Embryonic facial prominence (tissue), 1 donor: ENCODE measurements at regions not wholly inside any gene's neighbourhood (a gene's known extent, or its start where the extent isn't known, plus 50 kb on each side); places are given as distances from the start of the nearest gene placed in this dataset.

ENCODE experiments used
- DNase-seq: peaks from one replicate; pipeline ENCODE4 v3.0.0-alpha.2; 2016; ENCODE audit errors: extremely low spot score

- no peak for DNase-seq
Observed at GRCh38 chr20:7330850-7331249, 563.4 kb downstream of the BMP2 start.

- DNase-seq: no peak
Observed at GRCh38 chr20:7332169-7332568, 564.7 kb downstream of the BMP2 start.

- no peak for DNase-seq
Observed at GRCh38 chr20:7333841-7334240, 566.4 kb downstream of the BMP2 start.

- DNase-seq: no peak
Observed at GRCh38 chr20:7346026-7346425, 578.5 kb downstream of the BMP2 start.

- DNase-seq: no peak
Observed at GRCh38 chr20:7346562-7346961, 579.1 kb downstream of the BMP2 start.

- DNase-seq: no peak
Observed at GRCh38 chr20:7347409-7347808, 579.9 kb downstream of the BMP2 start.

- DNase-seq: no peak
Observed at GRCh38 chr20:7348253-7348652, 580.8 kb downstream of the BMP2 start.

GRCh38 chr20:7352165-7352564 is 584.7 kb downstream of the BMP2 start:
- no peak for DNase-seq

- DNase-seq: no peak
Observed at GRCh38 chr20:7355051-7355450, 585.2 kb downstream of the HAO1 start.

GRCh38 chr20:7358670-7359069 is 581.6 kb downstream of the HAO1 start:
- no peak for DNase-seq

GRCh38 chr20:7359739-7360138 is 580.5 kb downstream of the HAO1 start:
- DNase-seq: no peak

- DNase-seq: no peak
Observed at GRCh38 chr20:7361321-7361720, 578.9 kb downstream of the HAO1 start.

GRCh38 chr20:7361931-7362330 is 578.3 kb downstream of the HAO1 start:
- no peak for DNase-seq

GRCh38 chr20:7362601-7363000 is 577.7 kb downstream of the HAO1 start:
- DNase-seq: no peak

GRCh38 chr20:7366189-7366588 is 574.1 kb downstream of the HAO1 start:
- no peak for DNase-seq

- no peak for DNase-seq
Observed at GRCh38 chr20:7371518-7372163, 568.6 kb downstream of the HAO1 start.

GRCh38 chr20:7375905-7376304 is 564.4 kb downstream of the HAO1 start:
- DNase-seq: no peak

- DNase-seq: no peak
Observed at GRCh38 chr20:7378864-7379605, 561.2 kb downstream of the HAO1 start.

GRCh38 chr20:7379621-7380220 is 560.5 kb downstream of the HAO1 start:
- no peak for DNase-seq

- DNase-seq: no peak
Observed at GRCh38 chr20:7383216-7383615, 557.0 kb downstream of the HAO1 start.

GRCh38 chr20:7387638-7388193 is 552.5 kb downstream of the HAO1 start:
- no peak for DNase-seq

GRCh38 chr20:7389216-7389615 is 551.0 kb downstream of the HAO1 start:
- DNase-seq: no peak
